Hypothalamus (tissue), 51 donors: ENCODE measurements at regions not wholly inside any gene's neighbourhood (a gene's known extent, or its start where the extent isn't known, plus 50 kb on each side); places are given as distances from the start of the nearest gene placed in this dataset.
"Not testable (repeated sequence)": the region's sequence is repeated elsewhere in the genome, so short reads cannot be mapped to it uniquely, and the experiment has no call there.

Experiments
- DNase-seq, 51 donors: peaks; one replicate each; lab custom pipeline; 2025; lab: John Stamatoyannopoulos, UW

GRCh38 chr4:30538794-30539193, 181.4 kb upstream of the PCDH7 start:
- no peak for DNase-seq

- no peak for DNase-seq
Observed at GRCh38 chr4:30543057-30543456, 177.1 kb upstream of the PCDH7 start.

- DNase-seq: no peak
Observed at GRCh38 chr4:30553151-30553550, 167.0 kb upstream of the PCDH7 start.

GRCh38 chr4:30553706-30554105, 166.5 kb upstream of the PCDH7 start:
- DNase-seq: no peak

GRCh38 chr4:30555775-30556174, 164.4 kb upstream of the PCDH7 start:
- no peak for DNase-seq

- DNase-seq: no peak
Observed at GRCh38 chr4:30559481-30559880, 160.7 kb upstream of the PCDH7 start.

GRCh38 chr4:30586850-30587249, 133.3 kb upstream of the PCDH7 start:
- no peak for DNase-seq

GRCh38 chr4:30589669-30590068, 130.5 kb upstream of the PCDH7 start:
- DNase-seq: not testable (repeated sequence)

- no peak for DNase-seq
Observed at GRCh38 chr4:30600246-30601017, 119.7 kb upstream of the PCDH7 start.

- DNase-seq: no peak
Observed at GRCh38 chr4:30601070-30601865, 118.9 kb upstream of the PCDH7 start.

- no peak for DNase-seq
Observed at GRCh38 chr4:30605616-30606190, 114.5 kb upstream of the PCDH7 start.

GRCh38 chr4:30610361-30610760, 109.8 kb upstream of the PCDH7 start:
- DNase-seq: no peak

GRCh38 chr4:30614771-30615170, 105.4 kb upstream of the PCDH7 start:
- no peak for DNase-seq

GRCh38 chr4:30616942-30617646, 103.1 kb upstream of the PCDH7 start:
- no peak for DNase-seq

- no peak for DNase-seq
Observed at GRCh38 chr4:30617836-30618235, 102.3 kb upstream of the PCDH7 start.

GRCh38 chr4:30619679-30620078, 100.5 kb upstream of the PCDH7 start:
- peak in 1 of 51 donors; percentile 11 for DNase-seq

GRCh38 chr4:30620711-30621110, 99.5 kb upstream of the PCDH7 start:
- DNase-seq: no peak

- no peak for DNase-seq
Observed at GRCh38 chr4:30630431-30630830, 89.7 kb upstream of the PCDH7 start.

GRCh38 chr4:30632751-30633150, 87.4 kb upstream of the PCDH7 start:
- no peak for DNase-seq

GRCh38 chr4:30641345-30641744, 78.8 kb upstream of the PCDH7 start:
- no peak for DNase-seq

GRCh38 chr4:30642567-30642966, 77.6 kb upstream of the PCDH7 start:
- no peak for DNase-seq
